GM12878 (cell line): ENCODE measurements at regions not wholly inside any gene's neighbourhood (a gene's known extent, or its start where the extent isn't known, plus 50 kb on each side); places are given as distances from the start of the nearest gene placed in this dataset.

Experiments
- ATAC-seq: fragments of 200-7000 bp; cut with Tn5 transposase; 3 replicates; pipeline ENCODE4 v1.9.1; 2020; ENCODE audit warnings: mild to moderate bottlenecking, moderate library complexity
- BruUV-seq: library from RNA; stranded (reverse); fragments of 400-500 nt; replicated peaks from 2 replicates; lab custom pipeline; 2021; lab: Mats Ljungman, UMichigan
- CTCF ChIA-PET: fragments of 300-600 bp; sonication (Branson Sonifier 250); formaldehyde crosslinking; extraction: SDS; loops from one replicate; lab custom pipeline; 2021; ENCODE audit warnings: inconsistent platforms; lab: Yijun Ruan, JAX
- POLR2A ChIA-PET: fragments of 350-600 bp; formaldehyde crosslinking; extraction: SDS; loops from one replicate; lab custom pipeline; 2021; ENCODE audit warnings: inconsistent platforms; lab: Charles Lee
- RAD21 ChIA-PET: fragments of 300-600 bp; sonication (Branson Sonifier 250); formaldehyde crosslinking; loops from one replicate; lab custom pipeline; 2023; ENCODE audit warnings: antibody characterized with exemption; ENCODE audit not compliant: unreplicated experiment; lab: Charles Lee
- SMC1A ChIA-PET: fragments of 300-600 bp; sonication (Branson Sonifier 250); formaldehyde crosslinking; loops from one replicate; lab custom pipeline; 2023; ENCODE audit not compliant: unreplicated experiment, uncharacterized antibody; lab: Charles Lee
- DNase-seq: peaks from one replicate; pipeline ENCODE4 v3.0.0-alpha.2; 2011; ENCODE audit warnings: low read depth, low spot score
- FAIRE-seq: peaks from 3 replicates; lab custom pipeline; 2011; peaks lifted over from hg19 to GRCh38; lab: Jason Lieb, UNC
- H2AFZ ChIP-seq: 2 replicates; pipeline ENCODE4 v1.6.0; 2011; ENCODE audit warnings: low read depth, low read length, control low read depth; ENCODE audit not compliant: control insufficient read depth
- H3K27ac ChIP-seq: 2 replicates; pipeline ENCODE4 v1.5.1; 2011; ENCODE audit warnings: control low read depth; ENCODE audit not compliant: control insufficient read depth, insufficient read depth
- H3K27me3 ChIP-seq, 2 experiments: replicated peaks in 1 of 2; 2 replicates each; pipeline versions ENCODE4 v1.6.0 to v1.6.1; 2011; ENCODE audit warnings: low read length in 1 of 2; ENCODE audit not compliant: control insufficient read depth in 2 of 2, insufficient read depth in 2 of 2
- H3K36me3 ChIP-seq, 2 experiments: 2 replicates each; pipeline ENCODE4 v1.5.1; 2011; ENCODE audit warnings: low read length in 1 of 2; ENCODE audit not compliant: control insufficient read depth in 2 of 2, insufficient read depth in 2 of 2
- H3K4me1 ChIP-seq: 2 replicates; pipeline ENCODE4 v1.6.1; 2011; ENCODE audit warnings: mild to moderate bottlenecking, low read length, moderate library complexity, mixed read lengths; ENCODE audit not compliant: control insufficient read depth, insufficient read depth
- H3K4me2 ChIP-seq: 2 replicates; pipeline ENCODE4 v1.6.0; 2011; ENCODE audit warnings: control low read depth; ENCODE audit not compliant: control insufficient read depth, insufficient read depth
- H3K4me3 ChIP-seq: fragments of 200-600 bp; sonication (generic); 2 replicates; pipeline ENCODE4 v1.5.1; 2016
- H3K79me2 ChIP-seq: 2 replicates; pipeline ENCODE4 v1.6.0; 2011; ENCODE audit warnings: low read length; ENCODE audit not compliant: control insufficient read depth, insufficient read depth
- H3K9ac ChIP-seq: 2 replicates; pipeline ENCODE4 v1.8.0; 2011; ENCODE audit warnings: low read length, control low read depth, mixed read lengths; ENCODE audit not compliant: control insufficient read depth, insufficient read depth
- H3K9me3 ChIP-seq: replicated peaks from 3 replicates; pipeline ENCODE4 v1.5.1; 2011; ENCODE audit warnings: mild to moderate bottlenecking, low read length; ENCODE audit not compliant: control insufficient read depth, insufficient read depth
- H4K20me1 ChIP-seq: 2 replicates; pipeline ENCODE4 v1.6.0; 2011; ENCODE audit not compliant: control insufficient read depth, insufficient read depth
- CHD1 ChIP-seq: IDR thresholded peaks from 2 replicates; pipeline ENCODE4 v1.6.1; 2012; ENCODE audit warnings: low read depth, low read length, improper control_type of control experiment
- E4F1 ChIP-seq: fragments of 450-650 bp; IDR thresholded peaks from 2 replicates; pipeline ENCODE4 v1.6.1; 2018; ENCODE audit warnings: borderline replicate concordance, mild to moderate bottlenecking; ENCODE audit not compliant: partially characterized antibody
- EP300 ChIP-seq, 2 experiments: fragments of 150-350 bp in 1 of 2; IDR thresholded peaks; 2 replicates each; pipeline ENCODE4 v1.6.1; 2011 to 2012; ENCODE audit warnings: low read depth in 2 of 2, low read length in 2 of 2, borderline replicate concordance in 1 of 2, improper control_type of control experiment in 1 of 2, inconsistent platforms in 1 of 2; ENCODE audit not compliant: control insufficient read depth in 1 of 2
- IRF4 ChIP-seq: IDR thresholded peaks from 2 replicates; pipeline ENCODE4 v1.6.1; 2011; ENCODE audit warnings: low read depth, low read length
- POU2F2 ChIP-seq: IDR thresholded peaks from 3 replicates; pipeline ENCODE4 v1.6.1; 2011; ENCODE audit warnings: low read depth, mild to moderate bottlenecking, low read length, borderline replicate concordance
- RB1 ChIP-seq: fragments of 450-650 bp; formaldehyde crosslinking; IDR thresholded peaks from 2 replicates; pipeline ENCODE4 v1.6.1; 2017; ENCODE audit warnings: mild to moderate bottlenecking, borderline replicate concordance
- RCOR1 ChIP-seq: conservative IDR thresholded peaks from 2 replicates; pipeline ENCODE4 v1.6.1; 2012; ENCODE audit warnings: low read depth, low read length, improper control_type of control experiment
- STAT1 ChIP-seq: fragments of 450-650 bp; conservative IDR thresholded peaks from 2 replicates; pipeline ENCODE4 v1.6.1; 2014; ENCODE audit warnings: antibody characterized with exemption, mild to moderate bottlenecking
- TCF7 ChIP-seq: IDR thresholded peaks from 2 replicates; pipeline ENCODE4 v1.6.1; 2014; ENCODE audit warnings: antibody characterized with exemption, borderline replicate concordance
- ZNF274 ChIP-seq: IDR thresholded peaks from one replicate; pipeline ENCODE4 v1.8.0; 2011; ENCODE audit not compliant: insufficient read length, insufficient read depth
- ZNF592 ChIP-seq: fragments of 450-650 bp; IDR thresholded peaks from 2 replicates; pipeline ENCODE4 v1.6.1; 2017; ENCODE audit warnings: mild to moderate bottlenecking, moderate library complexity
- WGBS: methylation state at CpG from one replicate; pipeline ENCODE4 v1.1.6; 2016; ENCODE audit warnings: low lambda C conversion rate; ENCODE audit not compliant: insufficient replicate concordance, insufficient coverage; ENCODE audit errors: missing lambda C conversion rate; 5-methylcytosine and 5-hydroxymethylcytosine counted together
- in situ Hi-C: fragments of 300-500 bp; cut with MboI; formaldehyde crosslinking; loops from 9 replicates; pipeline ENCODE4 v1.14.3; 2018; ENCODE audit warnings: mixed read lengths
- intact Hi-C: fragments of 100-400 bp; cut with micrococcal nuclease; formaldehyde crosslinking; loops from one replicate; pipeline ENCODE4 v1.14.2; 2022; ENCODE audit not compliant: unreplicated experiment
- TF ChIP-seq, protein P1 (sequence below): fragments of 450-650 bp; IDR thresholded peaks from 2 replicates; pipeline ENCODE4 v1.6.1; 2016; ENCODE audit warnings: mild to moderate bottlenecking
- TF ChIP-seq, protein P2 (sequence below): IDR thresholded peaks from 2 replicates; pipeline ENCODE4 v1.6.1; 2011; ENCODE audit warnings: low read depth, mild to moderate bottlenecking, low read length, moderate library complexity, borderline replicate concordance; ENCODE audit errors: extremely low read depth

- no peak for TF ChIP-seq ZNF274
- no peak for TF ChIP-seq CHD1
- TF ChIP-seq, all 136 proteins: peak for 0
Measured at GRCh38 chr16:35754391-35755369, 2295.3 kb downstream of the TP53TG3F start (continued).

DNA sequence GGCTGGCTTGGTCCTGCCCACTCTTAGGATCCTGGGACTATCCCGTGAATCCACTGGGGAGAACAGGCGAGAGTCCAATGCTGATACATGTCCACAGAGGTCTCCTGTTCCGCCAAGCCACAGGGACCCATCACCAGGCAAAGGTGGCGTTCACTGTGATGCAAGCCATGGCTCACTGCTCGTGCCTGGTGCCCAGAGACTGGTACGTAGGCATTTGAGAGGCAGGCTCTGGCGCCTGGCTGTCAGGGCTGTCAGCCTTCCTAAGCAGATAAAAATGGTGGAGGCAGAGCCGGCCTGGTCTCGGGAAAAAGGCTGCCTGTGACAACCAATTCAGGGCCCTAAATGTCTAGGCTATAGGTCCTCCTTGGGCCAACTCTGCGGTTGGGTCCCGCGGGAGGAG lies 2329.0 kb downstream of the TP53TG3F start:
- Histone ChIP-seq H3K4me1 (no peaks in the 10 kb centered on the region), H3K9me3 (no peaks in the 10 kb centered on the region; the same call in 2 of the 3 replicates), H3K36me3 (no peaks in the 10 kb centered on the region), H3K27ac (no peak overlapping the region), H3K79me2 (no peaks in the 10 kb centered on the region), H2AFZ (no peak overlapping the region), H3K27me3 (no peaks in the 10 kb centered on the region), H4K20me1 (no peaks in the 10 kb centered on the region), H3K4me2 (no peak overlapping the region), H3K4me3 (no peak overlapping the region), H3K9ac (no peak overlapping the region)
- no TSS peak for BruUV-seq
- SMC1A ChIA-PET, result no interaction called here
- no peak for ATAC-seq
- in situ Hi-C loops, result no loop called here
- FAIRE-seq, result no peak
- 24% methylated on average over 12 of the region's 12 CpGs for WGBS
- no peak for DNase-seq
- RAD21 ChIA-PET, result no interaction called here
- intact Hi-C loops, result no loop called here
- POLR2A ChIA-PET, result no interaction called here
- CTCF ChIA-PET, result no interaction called here
- TF ChIP-seq TCF7, result no peak
- TF ChIP-seq RCOR1, result no peak
- TF ChIP-seq STAT1, result no peak
- no peak for TF ChIP-seq IRF4
- TF ChIP-seq RB1, result no peak
- TF ChIP-seq, protein P1, sequence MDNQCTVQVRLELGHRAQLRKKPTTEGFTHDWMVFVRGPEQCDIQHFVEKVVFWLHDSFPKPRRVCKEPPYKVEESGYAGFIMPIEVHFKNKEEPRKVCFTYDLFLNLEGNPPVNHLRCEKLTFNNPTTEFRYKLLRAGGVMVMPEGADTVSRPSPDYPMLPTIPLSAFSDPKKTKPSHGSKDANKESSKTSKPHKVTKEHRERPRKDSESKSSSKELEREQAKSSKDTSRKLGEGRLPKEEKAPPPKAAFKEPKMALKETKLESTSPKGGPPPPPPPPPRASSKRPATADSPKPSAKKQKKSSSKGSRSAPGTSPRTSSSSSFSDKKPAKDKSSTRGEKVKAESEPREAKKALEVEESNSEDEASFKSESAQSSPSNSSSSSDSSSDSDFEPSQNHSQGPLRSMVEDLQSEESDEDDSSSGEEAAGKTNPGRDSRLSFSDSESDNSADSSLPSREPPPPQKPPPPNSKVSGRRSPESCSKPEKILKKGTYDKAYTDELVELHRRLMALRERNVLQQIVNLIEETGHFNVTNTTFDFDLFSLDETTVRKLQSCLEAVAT, result no peak
- TF ChIP-seq, protein P2, sequence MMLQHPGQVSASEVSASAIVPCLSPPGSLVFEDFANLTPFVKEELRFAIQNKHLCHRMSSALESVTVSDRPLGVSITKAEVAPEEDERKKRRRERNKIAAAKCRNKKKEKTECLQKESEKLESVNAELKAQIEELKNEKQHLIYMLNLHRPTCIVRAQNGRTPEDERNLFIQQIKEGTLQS, result no peak
- TF ChIP-seq POU2F2, result no peak
- TF ChIP-seq E4F1, result no peak
- no peak for TF ChIP-seq EP300 (IDR thresholded peaks at IDR 0.05; ENCODE audit: borderline replicate concordance in 1 of 2, control insufficient read depth in 1 of 2, low read depth in 2 of 2, low read length in 2 of 2)
- no peak for TF ChIP-seq ZNF592
